ENCODE measurements at regions not wholly inside any gene's neighbourhood (a gene's known extent, or its start where the extent isn't known, plus 50 kb on each side); places are given as distances from the start of the nearest gene placed in this dataset.
A peak's percentile ranks its signal among the peaks of the same experiment; 100 is the strongest.

- DNase-seq (ENCODE audit: low read depth): no peak
- no peak overlapping the region for H3K4me3 ChIP-seq (ENCODE audit: control insufficient read depth, low read depth, low read length)
- TF ChIP-seq CTCF (IDR thresholded peaks at IDR 0.05; ENCODE audit: control insufficient read depth, insufficient read depth, low read depth, low read length, missing control alignments): no peak
Measured at GRCh38 chr1:82153752-82154151, 353.0 kb downstream of the ADGRL2 start.

- H3K4me3 ChIP-seq (ENCODE audit: control insufficient read depth, low read depth, low read length): no peak overlapping the region
- TF ChIP-seq CTCF (IDR thresholded peaks at IDR 0.05; ENCODE audit: control insufficient read depth, insufficient read depth, low read depth, low read length, missing control alignments): no peak
- peak; percentile 27 for DNase-seq (ENCODE audit: low read depth)
Measured at GRCh38 chr1:82153272-82153629, 352.5 kb downstream of the ADGRL2 start.

GRCh38 chr1:82152356-82153271 lies 351.9 kb downstream of the ADGRL2 start:
- H3K4me3 ChIP-seq (ENCODE audit: control insufficient read depth, low read depth, low read length): no peak overlapping the region
- no peak for DNase-seq (ENCODE audit: low read depth)
- no peak for TF ChIP-seq CTCF (IDR thresholded peaks at IDR 0.05; ENCODE audit: control insufficient read depth, insufficient read depth, low read depth, low read length, missing control alignments)

- no peak overlapping the region for H3K4me3 ChIP-seq (ENCODE audit: control insufficient read depth, low read depth, low read length)
- TF ChIP-seq CTCF (IDR thresholded peaks at IDR 0.05; ENCODE audit: control insufficient read depth, insufficient read depth, low read depth, low read length, missing control alignments): no peak
- no peak for DNase-seq (ENCODE audit: low read depth)
Measured at GRCh38 chr1:82145656-82146055, 344.9 kb downstream of the ADGRL2 start.

- no peak overlapping the region for H3K4me3 ChIP-seq (ENCODE audit: control insufficient read depth, low read depth, low read length)
- DNase-seq (ENCODE audit: low read depth): no peak
- no peak for TF ChIP-seq CTCF (IDR thresholded peaks at IDR 0.05; ENCODE audit: control insufficient read depth, insufficient read depth, low read depth, low read length, missing control alignments)
Measured at GRCh38 chr1:82143108-82143833, 342.5 kb downstream of the ADGRL2 start.

GRCh38 chr1:82141390-82141789 lies 340.7 kb downstream of the ADGRL2 start:
- TF ChIP-seq CTCF (IDR thresholded peaks at IDR 0.05; ENCODE audit: control insufficient read depth, insufficient read depth, low read depth, low read length, missing control alignments): no peak
- H3K4me3 ChIP-seq (ENCODE audit: control insufficient read depth, low read depth, low read length): no peak overlapping the region
- DNase-seq (ENCODE audit: low read depth): no peak
